GM10266 (cell line): ENCODE measurements at regions not wholly inside any gene's neighbourhood (a gene's known extent, or its start where the extent isn't known, plus 50 kb on each side); places are given as distances from the start of the nearest gene placed in this dataset.

Experiments
- DNase-seq: peaks from one replicate; pipeline ENCODE4 v3.0.0; 2012; ENCODE audit errors: extremely low spot score
- CTCF ChIP-seq: IDR thresholded peaks from 2 replicates; pipeline ENCODE4 v1.5.1; 2012; ENCODE audit warnings: mild to moderate bottlenecking, low read depth; ENCODE audit not compliant: control insufficient read depth, insufficient read depth; ENCODE audit errors: missing control alignments

DNA sequence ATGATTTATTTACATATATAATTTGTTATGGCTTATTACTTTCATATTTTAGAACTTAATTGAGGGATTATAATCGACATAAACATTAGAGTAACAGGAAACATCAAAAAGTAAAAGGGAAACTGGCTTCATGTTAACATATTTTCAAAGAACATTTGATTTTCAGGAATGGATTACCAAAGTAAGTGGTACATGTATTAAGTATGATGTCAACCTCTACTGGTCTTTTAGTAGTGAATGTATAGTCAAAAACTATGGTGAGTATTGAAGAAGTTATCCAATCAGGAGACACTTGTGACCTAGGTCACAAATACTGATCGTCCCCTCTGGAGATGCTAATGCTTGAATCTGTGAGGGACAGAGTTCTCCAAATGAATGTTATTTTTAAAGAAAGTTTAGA lies 768.9 kb upstream of the ADGRL4 start:
- DNase-seq: no peak
- no peak for TF ChIP-seq CTCF

DNA sequence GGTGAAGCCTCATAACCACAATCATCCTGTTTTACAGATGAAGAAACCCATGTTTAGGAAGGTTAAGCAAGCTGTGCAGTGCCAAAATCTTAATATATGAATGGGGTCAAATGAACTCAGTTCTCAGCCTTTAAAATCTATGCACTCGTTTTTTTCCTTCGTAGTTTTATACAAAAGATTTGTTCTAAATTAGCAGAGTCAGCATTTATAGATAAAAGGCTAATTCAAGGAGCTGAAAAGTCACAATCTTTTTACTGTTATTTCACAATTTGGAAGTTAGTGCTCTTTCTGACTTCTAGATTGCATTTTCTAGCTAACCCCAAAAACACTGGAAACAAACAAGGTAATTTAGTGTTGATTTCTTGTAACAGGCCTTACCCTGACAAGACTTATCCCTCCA lies 766.9 kb upstream of the ADGRL4 start:
- TF ChIP-seq CTCF: no peak
- DNase-seq: no peak

DNA sequence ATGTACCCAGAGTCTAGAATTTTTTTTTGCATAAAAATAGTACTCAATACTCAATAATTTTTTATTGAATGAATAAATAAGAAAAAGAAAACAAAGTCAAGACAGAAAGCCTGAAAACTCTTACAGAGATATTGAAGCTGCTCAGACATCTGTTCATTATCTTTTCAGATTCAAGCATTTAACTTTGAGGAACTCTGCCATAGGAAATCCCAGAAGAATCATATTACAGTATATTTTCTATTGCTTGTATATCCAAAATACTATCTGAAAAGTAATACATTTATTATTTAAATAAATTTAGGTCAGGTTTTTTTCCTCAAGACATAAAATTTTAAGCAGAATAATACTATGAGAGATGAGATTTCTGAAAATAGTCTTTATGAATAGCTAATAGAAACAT lies 755.9 kb upstream of the ADGRL4 start:
- TF ChIP-seq CTCF: no peak
- DNase-seq: no peak

DNA sequence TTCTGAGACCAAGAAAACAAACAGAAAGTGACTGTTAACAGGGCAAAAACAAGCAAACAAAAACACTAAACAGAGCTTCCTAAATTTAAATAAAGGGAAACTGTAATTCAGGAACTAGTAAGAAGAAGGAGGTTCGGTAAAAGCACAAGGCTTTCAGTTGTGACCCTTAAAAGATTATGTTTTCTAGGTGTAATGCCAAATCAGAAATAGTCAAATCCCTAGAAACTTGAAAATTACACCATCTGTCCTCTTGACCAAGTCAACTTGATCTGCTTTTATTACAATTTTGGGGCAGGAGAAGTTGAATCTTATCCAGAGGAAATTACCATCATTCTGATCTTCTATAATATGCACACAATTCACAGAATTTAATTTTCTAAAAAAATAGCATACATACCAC lies 754.0 kb upstream of the ADGRL4 start:
- no peak for DNase-seq
- TF ChIP-seq CTCF: no peak

DNA sequence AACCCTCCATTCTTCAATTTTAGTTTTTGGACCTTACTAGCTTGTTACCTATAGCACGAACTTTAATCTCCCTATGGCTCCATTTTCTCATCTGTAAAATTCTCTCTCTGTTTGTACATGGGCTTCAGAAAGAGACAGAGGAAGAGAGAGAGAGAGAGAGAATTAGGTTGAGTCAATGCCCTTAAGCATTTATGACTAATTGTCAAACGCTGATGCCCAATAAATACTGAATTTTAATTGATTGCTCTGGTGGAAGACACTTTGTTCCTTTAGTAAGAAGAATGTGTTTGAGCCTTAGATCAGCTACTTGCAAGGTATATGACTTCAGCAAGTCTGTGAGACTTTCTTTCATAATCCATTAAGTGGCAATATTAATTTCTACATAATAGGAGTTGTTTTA lies 743.1 kb upstream of the ADGRL4 start:
- TF ChIP-seq CTCF: no peak
- no peak for DNase-seq

- no peak for DNase-seq
- TF ChIP-seq CTCF: no peak
Observed at GRCh38 chr1:79745929-79746328, 739.4 kb upstream of the ADGRL4 start.

GRCh38 chr1:79744746-79745145 lies 738.2 kb upstream of the ADGRL4 start:
- TF ChIP-seq CTCF: no peak
- DNase-seq: no peak
